GM12878 (cell line): ENCODE measurements at regions not wholly inside any gene's neighbourhood (a gene's known extent, or its start where the extent isn't known, plus 50 kb on each side); places are given as distances from the start of the nearest gene placed in this dataset.

ENCODE experiments used
- ATF2 ChIP-seq: IDR thresholded peaks from 2 replicates; pipeline ENCODE4 v1.6.1; 2012; ENCODE audit warnings: low read length, inconsistent platforms
- E2F8 ChIP-seq: fragments of 450-650 bp; IDR thresholded peaks from 2 replicates; pipeline ENCODE4 v1.6.1; 2018; ENCODE audit warnings: mild to moderate bottlenecking, low read depth, moderate library complexity; ENCODE audit not compliant: partially characterized antibody
- EED ChIP-seq: sonication (generic); IDR thresholded peaks from 2 replicates; pipeline ENCODE4 v1.6.1; 2016; ENCODE audit warnings: antibody characterized with exemption, low read depth
- EZH2 ChIP-seq: IDR thresholded peaks from 2 replicates; pipeline ENCODE4 v1.6.1; 2012; ENCODE audit warnings: low read depth, mild to moderate bottlenecking, control low read depth, inconsistent platforms, low read length, borderline replicate concordance; ENCODE audit not compliant: control insufficient read depth
- MEF2A ChIP-seq: IDR thresholded peaks from 2 replicates; pipeline ENCODE4 v1.6.1; 2011; ENCODE audit warnings: low read depth, mild to moderate bottlenecking, low read length, moderate library complexity; ENCODE audit not compliant: insufficient read depth
- NR2C1 ChIP-seq: fragments of 450-650 bp; IDR thresholded peaks from 2 replicates; pipeline ENCODE4 v1.6.1; 2017; ENCODE audit warnings: antibody characterized with exemption, mild to moderate bottlenecking, moderate library complexity
- PRDM15 ChIP-seq: fragments of 450-650 bp; formaldehyde crosslinking; IDR thresholded peaks from 2 replicates; pipeline ENCODE4 v1.4.0; 2020; ENCODE audit warnings: mild to moderate bottlenecking, moderate library complexity
- SPI1 ChIP-seq: IDR thresholded peaks from 2 replicates; pipeline ENCODE4 v1.6.1; 2011; ENCODE audit warnings: low read depth, mild to moderate bottlenecking, low read length, moderate library complexity, borderline replicate concordance; ENCODE audit not compliant: insufficient read depth
- STAT3 ChIP-seq: IDR thresholded peaks from 2 replicates; pipeline ENCODE4 v1.6.1; 2011; ENCODE audit warnings: low read depth, low read length, improper control_type of control experiment
- TBL1XR1 ChIP-seq: IDR thresholded peaks from 2 replicates; pipeline ENCODE4 v1.6.1; 2012; ENCODE audit warnings: low read depth, low read length, improper control_type of control experiment
- YY1 ChIP-seq: IDR thresholded peaks from 2 replicates; pipeline ENCODE4 v1.6.1; 2011; ENCODE audit warnings: low read depth, mild to moderate bottlenecking, low read length

GRCh38 chr18:66972681-66973080 lies 368.8 kb upstream of the CDH19 start:
- no peak for TF ChIP-seq EED
- no peak for TF ChIP-seq SPI1
- TF ChIP-seq ATF2, result no peak
- no peak for TF ChIP-seq NR2C1
- no peak for TF ChIP-seq YY1
- no peak for TF ChIP-seq PRDM15 (CRISPR knock-in tag)
- TF ChIP-seq EZH2, result no peak
- TF ChIP-seq TBL1XR1, result no peak
- TF ChIP-seq E2F8, result no peak
- no peak for TF ChIP-seq STAT3
- TF ChIP-seq MEF2A, result no peak
